A549 (cell line): ENCODE measurements at regions not wholly inside any gene's neighbourhood (a gene's known extent, or its start where the extent isn't known, plus 50 kb on each side); places are given as distances from the start of the nearest gene placed in this dataset.

Experiments
- ATAC-seq, 2 experiments: fragments of 200-7000 bp in 1 of 2; fragments of >200 bp in 1 of 2; cut with Nextera tagmentation in 1 of 2; cut with Tn5 transposase in 1 of 2; 3 replicates each; pipeline versions ENCODE4 v1.8.0 to v1.9.1; 2018 to 2020; ENCODE audit warnings: mild to moderate bottlenecking in 1 of 2, moderate library complexity in 1 of 2
- CTCF ChIA-PET: fragments of 300-600 bp; sonication (Branson Sonifier 250); formaldehyde crosslinking; extraction: SDS; loops from one replicate; lab custom pipeline; 2021; ENCODE audit warnings: antibody characterized with exemption, inconsistent platforms; lab: Yijun Ruan, JAX
- POLR2A ChIA-PET: fragments of 350-600 bp; formaldehyde crosslinking; extraction: SDS; loops from one replicate; lab custom pipeline; 2021; ENCODE audit warnings: antibody characterized with exemption, inconsistent platforms; lab: Yijun Ruan, JAX
- DNase-seq, 2 experiments: peaks; one replicate each; pipeline versions ENCODE4 v3.0.0 to v3.0.0-alpha.2; 2011 to 2016; ENCODE audit warnings: low read depth in 1 of 2, low spot score in 1 of 2
- FAIRE-seq: peaks from 2 replicates; lab custom pipeline; 2011; peaks lifted over from hg19 to GRCh38; lab: Jason Lieb, UNC
- H3K27ac ChIP-seq, 2 experiments: fragments of >200 bp; sonication (Bioruptor Twin); formaldehyde crosslinking; 3 replicates each; pipeline ENCODE4 v1.5.1; 2016 to 2017
- H3K4me1 ChIP-seq: fragments of >200 bp; sonication (Bioruptor Twin); formaldehyde crosslinking; 3 replicates; pipeline ENCODE4 v1.6.1; 2016
- H3K4me2 ChIP-seq: fragments of >200 bp; sonication (Bioruptor Twin); formaldehyde crosslinking; 3 replicates; pipeline ENCODE4 v1.6.1; 2016
- H3K4me3 ChIP-seq: fragments of >200 bp; sonication (Bioruptor Twin); formaldehyde crosslinking; 3 replicates; pipeline ENCODE4 v1.5.1; 2016
- H3K9me3 ChIP-seq: fragments of >200 bp; sonication (Bioruptor Twin); formaldehyde crosslinking; 3 replicates; pipeline ENCODE4 v1.6.1; 2016
- BHLHE40 ChIP-seq: IDR thresholded peaks from 2 replicates; pipeline ENCODE4 v1.6.1; 2012; ENCODE audit warnings: low read depth, low read length, inconsistent platforms
- CBX2 ChIP-seq: fragments of 200-600 bp; sonication (generic); IDR thresholded peaks from 2 replicates; pipeline ENCODE4 v1.6.1; 2016; ENCODE audit warnings: low read depth, mild to moderate bottlenecking, borderline replicate concordance
- CBX8 ChIP-seq: fragments of 200-600 bp; sonication (generic); IDR thresholded peaks from 2 replicates; pipeline ENCODE4 v1.6.1; 2016
- CTCF ChIP-seq: fragments of >200 bp; sonication (Bioruptor Twin); formaldehyde crosslinking; IDR thresholded peaks from 3 replicates; pipeline ENCODE4 v1.5.1; 2016
- EHMT2 ChIP-seq: fragments of 200-600 bp; sonication (generic); IDR thresholded peaks from 2 replicates; pipeline ENCODE4 v1.6.1; 2016; ENCODE audit warnings: antibody characterized with exemption, low read depth, mild to moderate bottlenecking, moderate library complexity
- EP300 ChIP-seq, 2 experiments: fragments of >200 bp; sonication (Bioruptor Twin); formaldehyde crosslinking; IDR thresholded peaks; 2 replicates in 1 of 2; 3 replicates in 1 of 2; pipeline ENCODE4 v1.6.1; 2016 to 2017
- FOSL2 ChIP-seq, 2 experiments: fragments of 450-650 bp in 1 of 2; fragments of >200 bp in 1 of 2; sonication (Bioruptor Twin) in 1 of 2; formaldehyde crosslinking; IDR thresholded peaks; 2 replicates each; pipeline versions ENCODE4 v1.5.0 to v1.6.1; 2016 to 2020; ENCODE audit warnings: mild to moderate bottlenecking in 1 of 2, moderate library complexity in 1 of 2
- GATA3 ChIP-seq: IDR thresholded peaks from 2 replicates; pipeline ENCODE4 v1.6.1; 2012; ENCODE audit warnings: borderline replicate concordance
- HES2 ChIP-seq: fragments of >200 bp; sonication (Bioruptor Twin); formaldehyde crosslinking; IDR thresholded peaks from 2 replicates; pipeline ENCODE4 v1.6.1; 2016
- HEYL ChIP-seq: fragments of 250-450 bp; sonication (Bioruptor Pico); IDR thresholded peaks from 2 replicates; pipeline ENCODE4 v1.8.0; 2021; ENCODE audit warnings: mild to moderate bottlenecking, moderate library complexity
- KDM1A ChIP-seq: fragments of 200-600 bp; sonication (generic); IDR thresholded peaks from 2 replicates; pipeline ENCODE4 v1.6.1; 2016; ENCODE audit warnings: low read depth, mild to moderate bottlenecking
- KDM5A ChIP-seq: fragments of 200-600 bp; sonication (generic); IDR thresholded peaks from 2 replicates; pipeline ENCODE4 v1.6.1; 2016; ENCODE audit warnings: antibody characterized with exemption, mild to moderate bottlenecking
- MAFK ChIP-seq: fragments of 450-650 bp; IDR thresholded peaks from 2 replicates; pipeline ENCODE4 v1.6.1; 2014; ENCODE audit not compliant: partially characterized antibody
- NFE2L2 ChIP-seq: fragments of 150-350 bp; conservative IDR thresholded peaks from 2 replicates; pipeline ENCODE4 v1.6.1; 2014; ENCODE audit warnings: low read length
- NR3C1 ChIP-seq: fragments of >200 bp; sonication (Bioruptor Twin); formaldehyde crosslinking; IDR thresholded peaks from 3 replicates; pipeline ENCODE4 v1.6.1; 2017
- POLR2A ChIP-seq: IDR thresholded peaks from 2 replicates; pipeline ENCODE4 v1.6.1; 2012; ENCODE audit warnings: mild to moderate bottlenecking, low read length
- RAD21 ChIP-seq, 2 experiments: fragments of >200 bp in 1 of 2; sonication (Bioruptor Twin) in 1 of 2; formaldehyde crosslinking in 1 of 2; IDR thresholded peaks in 1 of 2; conservative IDR thresholded peaks in 1 of 2; 2 replicates in 1 of 2; 3 replicates in 1 of 2; pipeline ENCODE4 v1.6.1; 2012 to 2018; ENCODE audit warnings: inconsistent platforms in 1 of 2
- RFX5 ChIP-seq: fragments of 450-650 bp; IDR thresholded peaks from 2 replicates; pipeline ENCODE4 v1.7.1; 2014; ENCODE audit warnings: antibody characterized with exemption, mild to moderate bottlenecking, moderate library complexity
- RNF2 ChIP-seq: fragments of 200-600 bp; sonication (generic); IDR thresholded peaks from 2 replicates; pipeline ENCODE4 v1.6.1; 2016; ENCODE audit warnings: low read depth, mild to moderate bottlenecking, antibody characterized with exemption, moderate library complexity, borderline replicate concordance
- SMC3 ChIP-seq: fragments of >200 bp; sonication (Bioruptor Twin); formaldehyde crosslinking; IDR thresholded peaks from 3 replicates; pipeline ENCODE4 v1.6.1; 2018; ENCODE audit warnings: inconsistent platforms
- TP53 ChIP-seq: fragments of 250-450 bp; sonication (Bioruptor Pico); IDR thresholded peaks from 2 replicates; pipeline ENCODE4 v1.5.0; 2021; ENCODE audit warnings: mild to moderate bottlenecking, moderate library complexity
- USF2 ChIP-seq: fragments of 450-650 bp; IDR thresholded peaks from 2 replicates; pipeline ENCODE4 v1.6.1; 2014; ENCODE audit warnings: antibody characterized with exemption
- ZFP36 ChIP-seq: fragments of 450-650 bp; IDR thresholded peaks from 2 replicates; pipeline ENCODE4 v1.6.1; 2014; ENCODE audit warnings: borderline replicate concordance; ENCODE audit not compliant: partially characterized antibody
- WGBS: methylation state at CpG from one replicate; pipeline ENCODE4 v1.1.6; 2017; ENCODE audit errors: missing lambda C conversion rate; 5-methylcytosine and 5-hydroxymethylcytosine counted together
- TF ChIP-seq, protein P1 (sequence below): IDR thresholded peaks from 2 replicates; pipeline ENCODE4 v1.6.1; 2012; ENCODE audit warnings: low read depth, borderline replicate concordance

- TF ChIP-seq HEYL (CRISPR knock-in tag) (no peak), CBX2 (no peak)
- Histone ChIP-seq H3K9me3 (no peaks in the 10 kb centered on the region), H3K4me2 (no peak overlapping the region), H3K27ac (no peak overlapping the region), H3K4me3 (no peak overlapping the region), H3K4me1 (no peaks in the 10 kb centered on the region)
- POLR2A ChIA-PET: no interaction called here
- 27% methylated on average over 4 of the region's 4 CpGs for WGBS
- DNase-seq (no peak), ATAC-seq (no peak), FAIRE-seq (no peak)
- CTCF ChIA-PET: no interaction called here
Measured at GRCh38 chr1:118421868-118422350, 236.9 kb upstream of the SPAG17 start.

- TF ChIP-seq HES2 (no peak), ZFP36 (no peak), RAD21 (conservative IDR thresholded peaks at IDR 0.05 in 1 of 2, IDR thresholded peaks at IDR 0.05 in 1 of 2) (no peak), EHMT2 (no peak), KDM5A (no peak), GATA3 (no peak), NFE2L2 (no peak), RFX5 (no peak), NR3C1 (no peak), CTCF (no peak), FOSL2 (IDR thresholded peaks at IDR 0.05) (no peak), FOSL2 (CRISPR knock-in tag; IDR thresholded peaks at IDR 0.05) (no peak), BHLHE40 (no peak), TP53 (no peak), POLR2A (no peak), EP300 (IDR thresholded peaks at IDR 0.05) (no peak), KDM1A (no peak)
- TF ChIP-seq, protein P1, sequence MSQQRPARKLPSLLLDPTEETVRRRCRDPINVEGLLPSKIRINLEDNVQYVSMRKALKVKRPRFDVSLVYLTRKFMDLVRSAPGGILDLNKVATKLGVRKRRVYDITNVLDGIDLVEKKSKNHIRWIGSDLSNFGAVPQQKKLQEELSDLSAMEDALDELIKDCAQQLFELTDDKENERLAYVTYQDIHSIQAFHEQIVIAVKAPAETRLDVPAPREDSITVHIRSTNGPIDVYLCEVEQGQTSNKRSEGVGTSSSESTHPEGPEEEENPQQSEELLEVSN: no peak
- Histone ChIP-seq H3K4me3 (no peak overlapping the region), H3K4me2 (no peak overlapping the region), H3K4me1 (no peaks in the 10 kb centered on the region), H3K27ac (no peak overlapping the region), H3K9me3 (no peaks in the 10 kb centered on the region)
- FAIRE-seq: no peak
- ChIA-PET POLR2A (no interaction called here), CTCF (no interaction called here)
- no peak for DNase-seq
- no peak for ATAC-seq
- 4% methylated on average over 1 of the region's 1 CpG for WGBS
Measured at GRCh38 chr1:118404024-118404423, 219.0 kb upstream of the SPAG17 start.

GRCh38 chr1:118397496-118397859 lies 212.4 kb upstream of the SPAG17 start:
- Histone ChIP-seq H3K9me3 (no peaks in the 10 kb centered on the region), H3K27ac (no peak overlapping the region), H3K4me3 (no peak overlapping the region), H3K4me2 (no peak overlapping the region), H3K4me1 (no peaks in the 10 kb centered on the region)
- WGBS: 3% methylated on average over 2 of the region's 2 CpGs
- DNase-seq: no peak
- POLR2A ChIA-PET: no interaction called here
- CTCF ChIA-PET: no interaction called here
- TF ChIP-seq ZFP36 (no peak), KDM1A (no peak), SMC3 (no peak), USF2 (no peak), CBX8 (no peak), MAFK (no peak), RNF2 (no peak)
- FAIRE-seq: no peak
- ATAC-seq: no peak
